ENCODE measurements at regions not wholly inside any gene's neighbourhood (a gene's known extent, or its start where the extent isn't known, plus 50 kb on each side); places are given as distances from the start of the nearest gene placed in this dataset.
"Not testable (repeated sequence)": the region's sequence is repeated elsewhere in the genome, so short reads cannot be mapped to it uniquely, and the experiment has no call there.

- TF ChIP-seq CTCF (IDR thresholded peaks at IDR 0.05; ENCODE audit: insufficient read depth, low read depth, low read length): no peak
- DNase-seq (ENCODE audit: low read depth): no peak
- CTCF ChIA-PET: no interaction called here
- Histone ChIP-seq H3K4me3 (ENCODE audit: low read depth, low read length) (no peak overlapping the region), H3K27me3 (ENCODE audit: control insufficient read depth, insufficient read depth, low read length) (no peaks in the 10 kb centered on the region), H3K36me3 (ENCODE audit: control insufficient read depth, insufficient read depth, low read length) (no peaks in the 10 kb centered on the region)
- POLR2A ChIA-PET: no interaction called here
Observed at GRCh38 chr13:21238267-21238666, 61.8 kb downstream of the MRPL57 start.

- peak; percentile 49 for DNase-seq (ENCODE audit: low read depth)
- CTCF ChIA-PET: interaction anchor here (0.7 to 1.5 kb wide), 4 partner anchors 8 to 62 kb away, joined by 3 to 6 read pairs (median 3); no protein-coding TSS in a partner anchor
- TF ChIP-seq CTCF (IDR thresholded peaks at IDR 0.05; ENCODE audit: insufficient read depth, low read depth, low read length): no peak
- Histone ChIP-seq H3K4me3 (ENCODE audit: low read depth, low read length) (no peak overlapping the region), H3K36me3 (ENCODE audit: control insufficient read depth, insufficient read depth, low read length) (no peaks in the 10 kb centered on the region), H3K27me3 (ENCODE audit: control insufficient read depth, insufficient read depth, low read length) (no peaks in the 10 kb centered on the region)
- POLR2A ChIA-PET: interaction anchor here (0.6 kb wide), 1 partner anchor 253 kb away, joined by 3 read pairs; no protein-coding TSS in a partner anchor
Observed at GRCh38 chr13:21240586-21240985, 64.1 kb downstream of the MRPL57 start.

- no peak overlapping the region for H3K4me3 ChIP-seq (ENCODE audit: low read depth, low read length)
- H3K36me3 ChIP-seq (ENCODE audit: control insufficient read depth, insufficient read depth, low read length): no peaks in the 10 kb centered on the region
- ChIA-PET POLR2A (no interaction called here), CTCF (interaction anchor here (1.2 kb wide), 1 partner anchor 9 kb away, joined by 3 read pairs; no protein-coding TSS in a partner anchor)
- no peaks in the 10 kb centered on the region; the same call in 1 of the 2 replicates for H3K27me3 ChIP-seq (ENCODE audit: control insufficient read depth, insufficient read depth, low read length)
- no peak for TF ChIP-seq CTCF (IDR thresholded peaks at IDR 0.05; ENCODE audit: insufficient read depth, low read depth, low read length)
- DNase-seq (ENCODE audit: low read depth): no peak
Observed at GRCh38 chr13:21242236-21242635, 65.8 kb downstream of the MRPL57 start.

- peaks cover 1% of the 10 kb centered on the region; the same call in 1 of the 2 replicates for H3K27me3 ChIP-seq (ENCODE audit: control insufficient read depth, insufficient read depth, low read length)
- no peaks in the 10 kb centered on the region for H3K36me3 ChIP-seq (ENCODE audit: control insufficient read depth, insufficient read depth, low read length)
- H3K4me3 ChIP-seq (ENCODE audit: low read depth, low read length): no peak overlapping the region
- TF ChIP-seq CTCF (IDR thresholded peaks at IDR 0.05; ENCODE audit: insufficient read depth, low read depth, low read length): no peak
- no peak for DNase-seq (ENCODE audit: low read depth)
- POLR2A ChIA-PET: no interaction called here
- CTCF ChIA-PET: interaction anchor here (1.3 kb wide), 1 partner anchor 55 kb away, joined by 4 read pairs; no protein-coding TSS in a partner anchor
Observed at GRCh38 chr13:21243045-21243897, 66.8 kb downstream of the MRPL57 start.

GRCh38 chr13:21243898-21244184 is 67.4 kb downstream of the MRPL57 start:
- CTCF ChIA-PET: interaction anchor here (1.3 kb wide), 1 partner anchor 55 kb away, joined by 4 read pairs; no protein-coding TSS in a partner anchor
- POLR2A ChIA-PET; DNase-seq (ENCODE audit: low read depth): not testable (repeated sequence)

More at GRCh38 chr13:21243898-21244184, 67.4 kb downstream of the MRPL57 start:
- H3K36me3 ChIP-seq (ENCODE audit: control insufficient read depth, insufficient read depth, low read length); H3K4me3 ChIP-seq (ENCODE audit: low read depth, low read length); H3K27me3 ChIP-seq (ENCODE audit: control insufficient read depth, insufficient read depth, low read length): not testable (repeated sequence)
